Stimulated activated CD4-positive, alpha-beta T cell treated with anti-CD3 and anti-CD28 coated beads, Interleukin-12 subunit alpha, Interleukin-12 subunit beta, amount 100 ng/mL, for 48 hours (primary cell): ENCODE measurements at regions not wholly inside any gene's neighbourhood (a gene's known extent, or its start where the extent isn't known, plus 50 kb on each side); places are given as distances from the start of the nearest gene placed in this dataset.
"Not testable (repeated sequence)": the region's sequence is repeated elsewhere in the genome, so short reads cannot be mapped to it uniquely, and the experiment has no call there.

ENCODE experiments used
- DNase-seq, 3 donors: peaks; one replicate each; pipeline ENCODE4 v3.0.0-alpha.2; 2020; ENCODE audit warnings: low read depth in 2 of 3, low spot score in 1 of 3

DNA sequence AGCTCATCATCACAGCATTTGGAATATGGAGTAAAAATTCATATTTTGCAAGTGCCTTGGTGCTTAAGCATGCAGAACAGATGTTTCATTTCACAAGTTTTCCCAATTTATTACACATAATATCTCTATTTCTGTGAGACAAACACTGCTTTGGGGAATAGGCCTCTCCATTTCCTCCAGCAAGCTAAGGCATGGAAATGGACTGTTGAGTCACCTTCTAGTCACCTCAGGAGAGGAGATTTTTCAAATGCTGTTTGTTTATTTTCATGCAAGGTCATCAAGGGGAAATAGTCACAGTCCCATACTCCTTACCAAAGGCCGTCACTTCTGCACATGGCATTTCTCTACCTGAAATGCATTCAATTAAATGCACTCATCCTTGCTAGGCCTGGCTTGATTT is 57.4 kb upstream of the NUTM2D start:
- not testable (repeated sequence) for DNase-seq

DNA sequence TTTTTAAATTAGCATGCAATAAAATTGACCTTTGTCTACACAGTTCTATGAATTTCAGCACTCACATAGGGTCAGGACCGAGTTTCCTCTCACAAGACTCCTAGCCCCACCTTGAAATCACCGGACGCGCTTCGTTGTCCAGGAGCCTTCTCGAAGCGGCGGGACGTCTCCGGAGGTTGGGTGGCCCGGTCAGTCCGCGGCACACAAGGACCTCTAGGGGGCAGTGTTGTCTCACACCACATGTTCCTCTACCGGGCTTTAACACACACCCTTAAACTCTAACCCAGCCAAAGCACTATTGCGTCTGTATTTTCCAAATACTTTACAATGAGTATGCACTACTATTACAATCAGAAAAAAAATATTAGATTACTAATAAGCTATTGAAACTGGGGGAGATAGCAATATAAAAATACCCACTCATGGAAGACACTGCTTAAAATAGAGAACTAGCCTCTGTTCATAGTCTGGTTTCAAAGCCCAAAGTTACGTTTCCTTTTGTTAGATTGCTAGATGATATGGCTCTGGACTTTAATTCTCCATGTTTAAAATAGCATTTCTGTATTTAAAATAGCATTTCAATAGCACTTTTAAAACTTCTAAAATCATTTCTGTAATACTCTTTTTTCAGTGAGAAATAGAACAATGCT is 56.0 kb upstream of the NUTM2D start:
- DNase-seq: peak; percentile 1 to 25 (median 21)

DNA sequence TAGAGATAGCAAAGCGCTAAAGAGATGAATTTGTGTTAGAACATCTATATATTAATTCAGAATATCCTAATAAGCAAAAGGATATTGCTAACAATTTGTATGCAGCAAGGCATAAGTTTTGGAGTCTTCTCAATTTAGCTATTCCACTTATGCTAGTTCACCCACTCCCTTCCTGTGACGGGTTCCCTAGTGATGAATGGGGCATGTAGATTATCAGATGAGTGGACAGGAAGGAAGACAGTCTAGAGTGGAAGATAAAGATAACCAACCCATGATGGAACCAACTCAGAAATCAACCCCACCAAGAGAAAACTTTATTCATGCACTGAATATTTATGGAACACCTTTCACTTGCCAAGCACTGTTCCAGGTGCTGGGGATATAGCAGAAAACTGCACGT is 55.4 kb upstream of the NUTM2D start:
- DNase-seq: not testable (repeated sequence)

DNA sequence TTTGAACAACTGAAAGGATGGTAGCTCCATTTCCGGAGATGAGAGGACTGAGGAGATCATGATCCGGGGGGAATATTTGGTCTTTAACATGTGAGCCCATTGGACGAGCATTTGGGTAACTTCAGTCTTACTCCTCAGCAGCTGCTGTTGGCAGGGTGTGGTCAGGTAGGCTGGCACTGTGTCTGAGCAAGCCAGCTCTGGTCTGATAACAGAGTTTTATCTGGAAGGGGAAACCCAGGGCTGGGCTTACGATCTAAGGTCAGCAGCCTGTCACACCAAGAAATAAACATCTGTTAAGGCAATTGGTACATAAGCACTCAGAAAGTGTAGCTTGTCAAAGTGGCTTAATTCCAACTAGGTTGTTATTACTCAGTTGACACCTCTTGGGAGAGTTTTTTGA is 53.8 kb upstream of the NUTM2D start:
- not testable (repeated sequence) for DNase-seq

DNA sequence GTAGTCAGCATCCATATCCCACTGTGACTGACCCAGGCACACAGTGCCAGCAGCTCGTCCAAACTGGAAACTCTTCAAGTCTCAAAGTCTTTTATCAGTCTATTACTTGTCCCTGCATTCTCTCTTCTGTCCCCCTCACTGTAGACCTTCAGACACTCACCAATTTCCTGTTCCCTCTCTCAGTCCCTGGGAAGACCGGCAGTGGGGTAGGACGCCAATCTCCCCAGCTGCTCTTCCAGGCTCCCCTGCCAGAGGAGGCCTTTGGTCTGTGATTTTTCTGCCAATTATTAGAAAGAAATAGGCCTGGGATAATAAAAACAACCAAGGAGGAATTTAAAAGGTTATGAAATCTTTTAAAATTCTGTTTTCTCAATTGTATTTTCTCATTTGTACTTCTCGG is 50.9 kb upstream of the NUTM2D start:
- not testable (repeated sequence) for DNase-seq
